Activated CD4-positive, alpha-beta memory T cell treated with anti-CD3 and anti-CD28 coated beads for 36 hours (primary cell): ENCODE measurements at regions not wholly inside any gene's neighbourhood (a gene's known extent, or its start where the extent isn't known, plus 50 kb on each side); places are given as distances from the start of the nearest gene placed in this dataset.

Experiments used
- CTCF ChIA-PET: fragments of 350-600 bp; sonication (Branson Sonifier 250); formaldehyde crosslinking; loops from one replicate; lab custom pipeline; 2021; ENCODE audit warnings: antibody characterized with exemption, inconsistent platforms; lab: Charles Lee
- POLR2A ChIA-PET: fragments of 350-600 bp; sonication (Branson Sonifier 250); formaldehyde crosslinking; loops from one replicate; lab custom pipeline; 2021; ENCODE audit warnings: antibody characterized with exemption; lab: Charles Lee
- DNase-seq: peaks from one replicate; pipeline ENCODE4 v3.0.0-alpha.2; 2020
- H3K27ac Mint-ChIP-seq: one replicate; pipeline ENCODE4 v1.8.0; 2021; ENCODE audit warnings: mixed read lengths
- H3K27me3 Mint-ChIP-seq: one replicate; pipeline ENCODE4 v1.8.0; 2021; ENCODE audit warnings: mixed read lengths
- H3K36me3 Mint-ChIP-seq: one replicate; pipeline ENCODE4 v1.8.0; 2021; ENCODE audit warnings: mixed read lengths
- H3K4me1 Mint-ChIP-seq: one replicate; pipeline ENCODE4 v1.8.0; 2021; ENCODE audit warnings: low read depth, mixed read lengths
- H3K4me3 Mint-ChIP-seq: one replicate; pipeline ENCODE4 v1.8.0; 2021; ENCODE audit warnings: mild to moderate bottlenecking, mixed read lengths
- H3K9me3 Mint-ChIP-seq: one replicate; pipeline ENCODE4 v1.8.0; 2021; ENCODE audit warnings: mixed read lengths
- intact Hi-C: fragments of 100-400 bp; cut with micrococcal nuclease; formaldehyde crosslinking; loops from one replicate; pipeline ENCODE4 v1.15.1; 2023

DNA sequence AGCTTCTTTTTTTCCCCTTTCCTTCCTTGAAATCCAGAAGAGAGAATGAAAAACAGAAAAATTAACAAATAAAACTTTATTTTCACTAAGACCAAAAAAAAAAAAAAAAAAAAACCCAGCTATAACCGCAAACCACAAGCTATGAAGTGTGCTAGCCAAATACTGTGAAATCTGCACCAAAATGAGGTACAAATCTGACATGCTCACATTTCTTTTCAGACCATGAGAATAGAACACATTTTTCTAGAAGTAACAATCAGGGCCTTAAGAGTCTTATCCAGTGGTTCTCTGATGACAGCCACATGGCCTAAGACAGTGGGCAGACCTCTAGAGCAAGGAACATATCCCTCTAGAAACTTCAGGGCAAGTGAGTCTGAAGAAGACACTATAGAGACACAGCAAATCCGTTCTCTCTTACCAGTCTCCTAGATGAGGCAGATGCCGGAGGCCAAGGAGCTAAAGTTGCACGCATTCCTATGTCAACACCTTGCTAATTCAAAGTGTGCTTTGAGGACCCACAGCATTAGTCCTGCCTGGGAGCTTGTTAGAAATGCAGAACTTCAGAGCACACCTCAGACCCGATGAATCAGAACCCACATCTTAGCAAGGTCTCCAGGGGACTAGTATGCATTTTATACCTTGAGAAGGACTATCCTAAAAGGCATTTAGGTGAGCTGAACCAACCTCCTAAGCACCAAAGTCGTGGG lies 317.1 kb downstream of the MYCN start:
- Mint-ChIP-seq H3K27me3 (no peaks in the 10 kb centered on the region), H3K4me3 (no peak overlapping the region)
- CTCF ChIA-PET = no interaction called here

DNA sequence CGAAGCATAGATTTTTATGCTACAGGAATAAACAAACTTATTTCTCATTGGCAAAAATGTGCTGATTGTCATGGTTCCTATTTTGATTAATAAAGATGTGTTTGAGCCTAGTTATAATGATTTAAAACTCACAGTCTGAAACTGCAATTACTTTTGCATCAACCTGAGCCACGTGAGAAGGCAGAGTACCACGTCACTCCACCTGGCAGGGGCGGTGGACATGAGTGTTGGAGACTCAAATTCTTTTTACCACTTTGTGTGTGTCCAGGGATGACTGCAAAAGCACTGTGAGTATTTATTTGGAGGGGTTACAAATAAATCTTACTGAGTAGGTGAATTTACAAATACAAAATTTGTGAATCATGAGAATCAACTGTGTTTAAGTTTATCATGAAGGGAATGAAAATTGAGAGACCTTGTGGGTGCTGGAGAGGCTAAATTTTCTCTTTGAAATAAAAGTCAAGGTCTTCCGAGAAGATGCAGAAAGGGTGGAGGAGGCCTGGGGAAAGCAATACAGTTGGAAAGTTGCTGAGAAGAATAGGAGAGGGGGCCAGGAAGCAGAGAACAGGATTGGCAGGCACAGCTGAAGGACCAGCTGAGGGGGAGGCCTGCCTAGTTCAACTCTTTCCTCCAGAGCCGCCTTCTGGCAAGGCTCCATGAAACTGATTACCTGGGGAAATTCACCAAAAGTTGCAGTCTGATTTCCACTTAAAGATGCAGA lies 316.4 kb downstream of the MYCN start:
- no peak overlapping the region for H3K27ac Mint-ChIP-seq
- H3K27me3 Mint-ChIP-seq = no peaks in the 10 kb centered on the region
- no peak overlapping the region for H3K4me3 Mint-ChIP-seq
- no peaks in the 10 kb centered on the region for H3K4me1 Mint-ChIP-seq
- ChIA-PET POLR2A (no interaction called here), CTCF (no interaction called here)
- no peaks in the 10 kb centered on the region for H3K9me3 Mint-ChIP-seq
- intact Hi-C loops = no loop called here
- H3K36me3 Mint-ChIP-seq = no peaks in the 10 kb centered on the region
- DNase-seq = no peak

More for the DNA sequence above, 317.1 kb downstream of the MYCN start:
- DNase-seq = no peak
- H3K36me3 Mint-ChIP-seq = no peaks in the 10 kb centered on the region
- intact Hi-C loops = no loop called here
- H3K4me1 Mint-ChIP-seq = no peaks in the 10 kb centered on the region
- POLR2A ChIA-PET = no interaction called here
- H3K9me3 Mint-ChIP-seq = no peaks in the 10 kb centered on the region
- no peak overlapping the region for H3K27ac Mint-ChIP-seq

- Mint-ChIP-seq H3K36me3 (no peaks in the 10 kb centered on the region), H3K4me1 (no peaks in the 10 kb centered on the region), H3K4me3 (no peak overlapping the region), H3K27ac (no peak overlapping the region), H3K9me3 (no peaks in the 10 kb centered on the region), H3K27me3 (no peaks in the 10 kb centered on the region)
- POLR2A ChIA-PET = no interaction called here
- intact Hi-C loops = no loop called here
- CTCF ChIA-PET = no interaction called here
- no peak for DNase-seq
Measured at GRCh38 chr2:16255120-16255519, 314.8 kb downstream of the MYCN start.

DNA sequence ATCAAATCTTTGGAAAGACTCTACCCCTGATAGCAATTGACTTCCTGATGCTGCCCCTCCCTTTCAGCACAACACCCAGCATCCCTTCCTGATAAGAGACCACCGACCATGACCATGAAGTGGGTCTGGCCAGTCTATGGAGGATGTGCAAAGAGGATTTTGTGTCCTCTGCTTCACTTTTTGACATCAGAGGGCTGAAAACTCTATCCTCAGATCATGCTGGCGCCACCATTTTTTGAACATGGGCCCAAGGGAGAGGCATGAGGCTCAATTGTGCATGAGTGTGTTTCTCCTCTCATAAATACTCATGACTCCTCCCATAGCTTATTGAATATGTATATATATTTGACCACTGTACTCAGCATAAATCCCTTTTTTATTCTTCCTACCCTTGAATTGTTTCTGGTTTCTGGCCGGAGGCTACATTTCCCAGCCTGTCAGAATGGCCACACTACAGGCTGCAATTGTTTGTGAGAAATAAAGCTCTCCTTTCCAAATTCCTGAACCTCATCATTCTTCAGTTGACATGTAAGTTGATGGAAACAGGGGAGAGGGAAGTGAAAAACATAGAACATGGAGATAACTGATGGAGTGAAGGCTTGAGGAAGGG lies 314.1 kb downstream of the MYCN start:
- no peak for DNase-seq

GRCh38 chr2:16253291-16253690 lies 312.9 kb downstream of the MYCN start:
- ChIA-PET CTCF (no interaction called here), POLR2A (no interaction called here)
- DNase-seq = no peak
- Mint-ChIP-seq H3K27ac (no peak overlapping the region), H3K27me3 (no peaks in the 10 kb centered on the region), H3K9me3 (no peaks in the 10 kb centered on the region), H3K4me1 (no peaks in the 10 kb centered on the region), H3K4me3 (no peak overlapping the region), H3K36me3 (no peaks in the 10 kb centered on the region)
- intact Hi-C loops = no loop called here

More for the DNA sequence above, 314.1 kb downstream of the MYCN start:
- Mint-ChIP-seq H3K4me3 (no peak overlapping the region), H3K4me1 (no peaks in the 10 kb centered on the region), H3K27me3 (no peaks in the 10 kb centered on the region), H3K9me3 (no peaks in the 10 kb centered on the region), H3K27ac (no peak overlapping the region), H3K36me3 (no peaks in the 10 kb centered on the region)
- ChIA-PET CTCF (no interaction called here), POLR2A (no interaction called here)
- intact Hi-C loops = no loop called here

GRCh38 chr2:16252891-16253290 lies 312.5 kb downstream of the MYCN start:
- no peaks in the 10 kb centered on the region for H3K4me1 Mint-ChIP-seq
- DNase-seq = no peak
- no peaks in the 10 kb centered on the region for H3K36me3 Mint-ChIP-seq
- H3K4me3 Mint-ChIP-seq = no peak overlapping the region
- intact Hi-C loops = no loop called here
- no peak overlapping the region for H3K27ac Mint-ChIP-seq
- ChIA-PET POLR2A (no interaction called here), CTCF (no interaction called here)
- no peaks in the 10 kb centered on the region for H3K9me3 Mint-ChIP-seq
- no peaks in the 10 kb centered on the region for H3K27me3 Mint-ChIP-seq

- no peaks in the 10 kb centered on the region for H3K27me3 Mint-ChIP-seq
Measured at GRCh38 chr2:16252251-16252650, 311.9 kb downstream of the MYCN start.

GRCh38 chr2:16251511-16252225 lies 311.3 kb downstream of the MYCN start:
- ChIA-PET CTCF (no interaction called here), POLR2A (no interaction called here)
- Mint-ChIP-seq H3K4me1 (no peaks in the 10 kb centered on the region), H3K27me3 (no peaks in the 10 kb centered on the region), H3K27ac (no peak overlapping the region), H3K4me3 (no peak overlapping the region), H3K36me3 (no peaks in the 10 kb centered on the region), H3K9me3 (no peaks in the 10 kb centered on the region)
- DNase-seq = no peak
- intact Hi-C loops = no loop called here

More at GRCh38 chr2:16252251-16252650, 311.9 kb downstream of the MYCN start:
- Mint-ChIP-seq H3K9me3 (no peaks in the 10 kb centered on the region), H3K4me1 (no peaks in the 10 kb centered on the region), H3K4me3 (no peak overlapping the region), H3K36me3 (no peaks in the 10 kb centered on the region), H3K27ac (no peak overlapping the region)
- ChIA-PET POLR2A (no interaction called here), CTCF (no interaction called here)
- DNase-seq = no peak
- intact Hi-C loops = no loop called here

DNA sequence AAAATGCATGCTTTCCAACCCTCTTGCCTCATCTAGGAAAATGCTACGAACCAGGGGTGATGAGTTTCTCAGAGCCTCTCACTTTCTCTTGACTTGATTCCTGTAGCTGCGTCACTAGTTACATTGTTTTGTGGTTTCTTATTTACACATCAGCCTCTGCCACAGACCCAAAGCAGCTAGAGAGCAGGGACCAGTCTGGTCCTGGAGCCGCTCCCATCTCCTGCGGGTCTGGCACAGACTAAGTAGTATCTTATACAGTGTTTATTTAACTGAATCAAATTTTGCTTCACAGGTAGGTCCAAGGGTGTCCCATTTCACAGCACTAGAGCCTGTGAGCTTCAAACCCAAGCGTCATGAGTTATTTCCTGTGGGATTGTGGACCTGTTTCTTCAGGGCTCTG lies 310.5 kb downstream of the MYCN start:
- DNase-seq = no peak
- no peaks in the 10 kb centered on the region for H3K36me3 Mint-ChIP-seq
- H3K27ac Mint-ChIP-seq = no peak overlapping the region
- CTCF ChIA-PET = no interaction called here
- intact Hi-C loops = no loop called here
- no peaks in the 10 kb centered on the region for H3K27me3 Mint-ChIP-seq
- H3K4me1 Mint-ChIP-seq = no peaks in the 10 kb centered on the region
- no peak overlapping the region for H3K4me3 Mint-ChIP-seq
- no peaks in the 10 kb centered on the region for H3K9me3 Mint-ChIP-seq
- POLR2A ChIA-PET = no interaction called here

DNA sequence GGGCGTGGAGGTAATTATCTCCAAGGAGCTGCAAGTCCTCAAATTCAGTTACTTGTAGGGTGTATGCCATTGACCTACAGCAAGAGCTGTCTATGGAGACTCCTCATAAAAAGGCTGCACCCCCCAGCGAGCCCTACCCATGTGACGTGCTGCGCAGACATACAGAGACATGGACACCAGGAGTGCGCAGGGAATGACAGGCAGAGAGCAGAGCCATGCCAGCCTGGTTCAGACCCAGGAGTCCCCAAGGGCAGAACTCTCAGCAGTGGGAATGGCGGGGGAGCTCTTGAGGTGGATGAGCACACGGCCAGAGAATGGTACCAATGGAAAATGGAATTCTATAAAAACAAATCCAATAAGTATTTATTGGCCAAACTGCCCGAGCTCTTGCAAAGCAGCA lies 310.1 kb downstream of the MYCN start:
- ChIA-PET CTCF (no interaction called here), POLR2A (no interaction called here)
- DNase-seq = no peak
- no peak overlapping the region for H3K27ac Mint-ChIP-seq
- no peaks in the 10 kb centered on the region for H3K4me1 Mint-ChIP-seq
- no peak overlapping the region for H3K4me3 Mint-ChIP-seq
- no peaks in the 10 kb centered on the region for H3K27me3 Mint-ChIP-seq
- no peaks in the 10 kb centered on the region for H3K9me3 Mint-ChIP-seq
- intact Hi-C loops = no loop called here
- no peaks in the 10 kb centered on the region for H3K36me3 Mint-ChIP-seq

DNA sequence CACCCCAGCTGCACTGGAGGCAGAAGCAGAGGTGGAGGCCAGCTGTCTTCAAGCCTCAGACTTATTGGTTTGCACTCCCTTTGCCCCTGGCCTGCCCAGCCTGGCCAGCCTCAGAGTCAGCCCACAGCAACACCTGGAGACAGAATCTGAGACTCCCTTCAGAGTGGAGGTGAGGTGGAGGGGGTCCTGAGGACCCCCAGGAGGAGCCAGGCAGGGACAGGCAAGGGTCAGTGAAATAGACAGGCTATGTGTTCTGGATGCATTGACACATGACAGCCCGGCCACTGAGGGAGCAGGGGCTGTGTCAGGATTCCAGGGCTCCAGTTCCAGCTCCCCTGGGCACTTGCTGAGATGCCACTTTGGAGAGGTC lies 309.7 kb downstream of the MYCN start:
- intact Hi-C loops = no loop called here
- no peaks in the 10 kb centered on the region for H3K9me3 Mint-ChIP-seq
- ChIA-PET POLR2A (no interaction called here), CTCF (no interaction called here)
- no peak overlapping the region for H3K4me3 Mint-ChIP-seq
- H3K36me3 Mint-ChIP-seq = no peaks in the 10 kb centered on the region
- H3K27ac Mint-ChIP-seq = no peak overlapping the region
- H3K4me1 Mint-ChIP-seq = no peaks in the 10 kb centered on the region
- DNase-seq = no peak
- H3K27me3 Mint-ChIP-seq = no peaks in the 10 kb centered on the region

DNA sequence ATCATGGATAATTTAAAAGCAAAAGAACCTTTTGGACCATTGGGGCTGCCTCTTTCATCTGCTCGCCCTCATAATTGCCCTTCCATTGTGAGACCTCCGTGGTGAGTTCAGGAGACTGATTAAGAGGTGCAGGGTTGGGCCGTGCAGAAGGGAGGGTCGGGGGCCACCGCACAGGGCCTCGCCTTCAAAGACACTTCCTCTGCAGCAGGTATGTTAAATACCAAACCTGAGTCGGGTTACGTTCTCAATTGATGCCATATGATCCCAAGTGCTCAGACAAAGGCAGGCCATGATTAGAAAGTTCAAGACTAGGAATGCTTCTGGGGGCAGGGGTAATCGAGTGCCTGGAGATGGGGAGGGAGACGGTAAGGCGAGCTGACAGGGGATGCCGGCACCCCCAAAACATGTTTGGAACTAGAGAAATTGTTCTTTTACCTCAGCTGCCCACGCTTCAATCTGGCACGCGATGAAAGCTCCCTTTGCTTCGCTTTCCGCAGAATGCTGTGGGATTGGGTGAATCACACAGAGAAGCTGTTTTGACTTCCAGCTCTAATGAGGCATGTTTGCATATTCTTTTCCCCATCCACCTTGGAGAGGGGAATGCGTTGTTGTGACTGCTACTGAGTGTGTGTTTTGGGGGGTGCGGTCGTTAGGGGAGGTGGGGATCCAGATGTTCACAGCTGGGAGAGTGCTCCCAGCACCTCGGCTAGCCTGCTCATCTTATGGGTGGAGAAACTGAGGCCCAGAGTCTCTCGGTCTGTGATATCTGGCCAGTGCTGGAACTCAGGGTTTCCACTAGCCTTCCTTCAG lies 309.1 kb downstream of the MYCN start:
- Mint-ChIP-seq H3K4me3 (no peak overlapping the region), H3K36me3 (no peaks in the 10 kb centered on the region), H3K9me3 (no peaks in the 10 kb centered on the region), H3K4me1 (no peaks in the 10 kb centered on the region), H3K27me3 (no peaks in the 10 kb centered on the region), H3K27ac (no peak overlapping the region)
- no peak for DNase-seq
- CTCF ChIA-PET = no interaction called here
- intact Hi-C loops = no loop called here
- POLR2A ChIA-PET = no interaction called here
